ENCODE measurements at regions not wholly inside any gene's neighbourhood (a gene's known extent, or its start where the extent isn't known, plus 50 kb on each side); places are given as distances from the start of the nearest gene placed in this dataset.

- Histone ChIP-seq H4K5ac (ENCODE audit: low read depth, low read length) (peak overlapping the region; percentile 80; the same call in 1 of the 2 replicates), H4K8ac (ENCODE audit: low read depth in 2 of 2, low read length in 2 of 2) (peak overlapping the region in 1 of 2 experiments; percentile 64; a peak in 3 of 4 replicates), H2AK5ac (ENCODE audit: low read depth, low read length) (no peak overlapping the region), H3K9me3 (ENCODE audit: control insufficient read depth, insufficient read depth, low read length) (no peaks in the 10 kb centered on the region), H2BK120ac (ENCODE audit: low read depth, low read length) (peak overlapping the region; percentile 89), H3K79me1 (ENCODE audit: low read depth in 1 of 2, low read length in 2 of 2) (no peaks in the 10 kb centered on the region), H2BK5ac (ENCODE audit: low read depth, low read length, poor library complexity, severe bottlenecking) (peak overlapping the region; percentile 62), H2BK20ac (ENCODE audit: low read depth, low read length) (peak overlapping the region; percentile 41), H2AK9ac (replicated peaks; ENCODE audit: low read depth, low read length, poor library complexity) (no peak overlapping the region), H3K9ac (ENCODE audit: low read depth, low read length) (no peak overlapping the region), H4K20me1 (ENCODE audit: insufficient read depth, low read length) (no peaks in the 10 kb centered on the region), H3K14ac (replicated peaks; ENCODE audit: low read depth, low read length) (peak overlapping the region; percentile 12; the same call in 1 of the 2 replicates), H3K27me3 (ENCODE audit: control insufficient read depth, insufficient read depth, low read length) (no peaks in the 10 kb centered on the region), H3K4me3 (ENCODE audit: insufficient read depth, low read depth, low read length) (no peak overlapping the region), H3K4ac (ENCODE audit: low read depth, low read length) (peak overlapping the region; percentile 68; the same call in 1 of the 2 replicates), H3K9me1 (ENCODE audit: insufficient read depth, low read length) (no peaks in the 10 kb centered on the region), H3K4me1 (ENCODE audit: control insufficient read depth, insufficient read depth, low read length) (peaks cover 8% of the 10 kb centered on the region), H3K56ac (ENCODE audit: extremely low read depth, insufficient read depth, low read length) (no peak overlapping the region), H2BK15ac (ENCODE audit: low read depth, low read length) (peak overlapping the region; percentile 74; the same call in 1 of the 3 replicates), H2AFZ (replicated peaks; ENCODE audit: low read length, poor library complexity) (no peak overlapping the region), H4K91ac (ENCODE audit: insufficient read depth, low read depth, low read length) (peak overlapping the region; percentile 49; the same call in 1 of the 2 replicates), H3K4me2 (ENCODE audit: low read depth, low read length) (no peak overlapping the region), H3K23ac (ENCODE audit: low read depth, low read length) (peak overlapping the region; percentile 39; the same call in 1 of the 2 replicates), H3K36me3 (ENCODE audit: control insufficient read depth, insufficient read depth, low read length) (no peaks in the 10 kb centered on the region), H3K27ac (ENCODE audit: insufficient read depth, low read length) (peak overlapping the region; percentile 47; the same call in 1 of the 2 replicates), H3K18ac (ENCODE audit: low read depth, low read length) (peak overlapping the region; percentile 92)
- in situ Hi-C loops (cut with MboI; ENCODE audit: low sequenced_read_pairs) (no loop called here), dilution Hi-C loops (cut with HindIII; ENCODE audit: low sequenced_read_pairs, unreplicated experiment) (no loop called here), intact Hi-C loops (cut with micrococcal nuclease) (no loop called here)
- WGBS, 2 experiments (ENCODE audit: extremely low coverage in 2 of 2, insufficient read length in 1 of 2): no CpG with 5 or more reads among the region's 1 CpG
- BruUV-seq (replicated peaks): no TSS peak
- DNase-seq: no peak
- ATAC-seq (ENCODE audit: low read depth): peak; percentile 22; the same call in 1 of the 2 replicates
- POLR2A ChIA-PET (ENCODE audit: unreplicated experiment): no interaction called here
- no peak for TF ChIP-seq MAZ (IDR thresholded peaks at IDR 0.05; ENCODE audit: borderline replicate concordance, low read depth, low read length)
- TF ChIP-seq POLR2A (IDR thresholded peaks at IDR 0.05; ENCODE audit: low read depth, low read length): no peak
- no peak for TF ChIP-seq RFX5 (IDR thresholded peaks at IDR 0.05; ENCODE audit: low read depth, low read length)
- no peak for TF ChIP-seq RAD21 (IDR thresholded peaks at IDR 0.05; ENCODE audit: low read length)
- TF ChIP-seq SMC3 (IDR thresholded peaks at IDR 0.05; ENCODE audit: low read depth, low read length): no peak
- TF ChIP-seq BHLHE40 (IDR thresholded peaks at IDR 0.05; ENCODE audit: low read depth, low read length): no peak
- TF ChIP-seq ELK1 (IDR thresholded peaks at IDR 0.05; ENCODE audit: borderline replicate concordance, low read depth, low read length): no peak
- TF ChIP-seq FOS (IDR thresholded peaks at IDR 0.05; ENCODE audit: low read depth, low read length): no peak
- no peak for TF ChIP-seq CEBPB (IDR thresholded peaks at IDR 0.05; ENCODE audit: low read depth, low read length)
- CTCF ChIA-PET: interaction anchor here (0.9 kb wide), 1 partner anchor 10 kb away, joined by 4 read pairs; no protein-coding TSS in a partner anchor
Measured at GRCh38 chr10:52616395-52616764, 156.2 kb downstream of the MBL2 start.

All from IMR-90 (cell line).